Right ventricle myocardium inferior (tissue), 1 donor: ENCODE measurements at regions not wholly inside any gene's neighbourhood (a gene's known extent, or its start where the extent isn't known, plus 50 kb on each side); places are given as distances from the start of the nearest gene placed in this dataset.

Source experiments
- ATAC-seq: fragments of 200-7000 bp; cut with Tn5 transposase; one replicate; pipeline ENCODE4 v1.9.1; 2020; ENCODE audit warnings: mild to moderate bottlenecking, moderate library complexity
- DNase-seq: peaks from one replicate; pipeline ENCODE4 v3.0.0; 2021; ENCODE audit errors: missing footprints
- intact Hi-C: fragments of 100-400 bp; cut with DNase I; formaldehyde crosslinking; loops from one replicate; pipeline ENCODE4 v1.11.0; 2022
- donor health status: DM: no; HTN: yes; CAD: no; lungs with severe emphysema.

DNA sequence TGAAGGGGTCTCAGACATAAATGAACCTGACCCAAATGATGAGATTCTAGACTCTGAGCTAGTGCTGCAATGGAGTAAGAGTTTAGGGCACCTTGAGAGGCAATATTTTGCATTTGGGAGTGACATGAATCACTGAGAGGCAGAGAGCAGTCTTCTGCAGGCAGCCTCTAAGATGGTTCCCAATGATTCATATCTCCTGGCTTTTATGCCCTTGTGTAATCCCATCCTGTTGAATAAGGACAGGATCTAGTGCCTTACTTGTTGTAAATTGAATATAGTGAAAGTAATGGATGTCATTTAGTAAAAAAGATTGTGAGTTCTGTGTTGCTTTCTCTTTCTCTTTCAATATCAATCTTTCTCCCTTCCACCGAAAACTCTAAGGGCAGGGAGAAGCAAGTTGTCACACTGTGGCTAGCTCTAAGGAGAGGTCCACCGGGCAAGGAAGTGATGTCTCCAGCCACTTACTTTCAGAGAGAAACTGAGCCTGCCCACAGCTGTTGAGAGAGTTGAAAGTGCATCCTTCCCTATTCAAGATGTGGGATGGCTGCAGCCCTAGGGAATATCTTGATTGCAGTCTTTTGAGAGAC, 144.7 kb downstream of the TRIB2 start:
- intact Hi-C loops = no loop called here
- ATAC-seq = no peak
- no peak for DNase-seq

DNA sequence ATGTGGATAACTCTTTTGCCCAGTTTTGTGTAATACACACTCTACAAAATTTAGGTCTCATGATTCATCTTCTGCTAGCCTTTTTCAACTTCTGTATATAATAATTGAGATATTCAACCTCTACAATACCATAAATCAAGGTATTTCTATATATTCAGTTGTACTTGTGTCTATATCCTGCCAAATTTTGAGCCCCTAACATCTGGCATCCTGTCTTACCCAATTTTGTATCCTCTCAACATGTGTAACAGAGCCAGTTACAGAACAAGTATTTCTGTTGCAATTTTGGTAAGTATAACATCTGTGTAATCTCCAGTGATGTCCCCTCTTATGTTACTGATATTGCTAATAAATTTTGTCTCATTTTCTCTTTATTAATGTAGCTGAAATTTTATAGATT, 145.8 kb downstream of the TRIB2 start:
- DNase-seq (no peak), ATAC-seq (no peak)
- intact Hi-C loops = no loop called here

DNA sequence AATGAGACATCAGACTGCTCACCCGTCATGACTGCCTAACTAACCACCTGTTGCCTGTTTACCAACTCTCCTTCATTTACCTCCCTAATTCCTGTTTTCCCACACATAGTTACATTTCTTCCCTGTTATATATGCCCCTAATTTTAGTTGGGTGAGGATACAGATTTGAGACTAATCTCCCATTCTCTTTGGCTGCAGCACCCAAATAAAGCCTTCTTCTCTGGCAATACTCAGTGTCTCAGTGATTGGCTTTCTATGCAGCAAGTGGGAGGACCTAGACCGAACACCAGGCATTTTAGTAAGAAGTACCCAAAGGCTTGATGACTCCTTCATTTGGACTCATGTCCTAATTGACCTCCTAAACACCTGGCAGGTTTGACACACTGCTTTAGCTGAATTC, 147.2 kb downstream of the TRIB2 start:
- no peak for DNase-seq
- no peak for ATAC-seq
- intact Hi-C loops = no loop called here

GRCh38 chr2:12867631-12868287, 151.0 kb downstream of the TRIB2 start:
- intact Hi-C loops = no loop called here
- ATAC-seq (no peak), DNase-seq (no peak)

DNA sequence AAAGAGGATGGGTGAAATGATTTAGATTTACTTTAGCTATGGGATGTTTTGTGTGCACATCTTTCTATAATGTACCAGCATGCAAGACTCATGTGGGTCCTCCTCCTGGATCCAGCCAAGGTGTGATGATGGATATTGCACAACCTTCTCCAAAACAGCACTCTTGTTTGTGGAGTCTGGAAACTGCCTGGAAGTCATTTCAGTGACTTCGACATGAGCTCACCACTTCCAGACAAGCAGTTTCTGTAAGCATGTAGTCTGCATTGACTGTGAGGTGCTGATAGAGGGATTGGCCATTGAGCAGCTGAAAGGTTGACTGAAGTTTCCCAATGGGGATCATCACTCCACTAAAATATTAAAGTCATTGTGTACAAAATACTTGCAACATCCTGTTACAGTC, 154.0 kb downstream of the TRIB2 start:
- intact Hi-C loops = no loop called here
- ATAC-seq (peak; percentile 65), DNase-seq (no peak)

DNA sequence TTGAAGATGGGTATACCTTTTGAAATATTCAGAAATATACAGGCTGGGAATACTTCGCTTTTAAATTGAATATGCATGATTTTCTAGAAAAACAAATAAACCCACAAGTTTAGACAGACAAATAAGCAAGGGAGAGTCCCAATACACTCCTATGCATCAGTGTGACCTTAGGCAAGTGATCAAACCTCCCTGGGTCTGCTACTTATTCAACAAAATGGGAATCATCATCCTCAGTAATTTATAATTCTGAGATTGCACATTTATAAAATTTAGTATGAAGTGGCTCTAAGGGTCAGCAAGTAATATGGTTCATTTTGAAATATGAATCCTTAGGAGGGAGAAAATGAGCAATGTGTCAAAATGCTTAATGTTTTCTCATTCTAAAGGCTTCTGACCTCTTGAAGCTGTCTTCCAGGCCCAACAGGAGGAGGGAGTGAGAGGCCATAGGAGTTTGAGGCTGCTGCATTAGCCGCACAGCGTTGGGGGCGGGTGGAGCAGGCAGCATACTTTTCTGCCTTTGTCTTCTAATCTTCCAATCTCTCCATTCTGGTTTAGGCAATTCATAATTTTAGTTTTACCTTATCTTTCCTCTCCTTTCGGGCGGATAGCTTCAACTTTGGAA, 155.1 kb downstream of the TRIB2 start:
- intact Hi-C loops = no loop called here
- DNase-seq (no peak), ATAC-seq (no peak)

- no peak for DNase-seq
- intact Hi-C loops = no loop called here
- no peak for ATAC-seq
Observed at GRCh38 chr2:12877761-12878160, 161.0 kb downstream of the TRIB2 start.

DNA sequence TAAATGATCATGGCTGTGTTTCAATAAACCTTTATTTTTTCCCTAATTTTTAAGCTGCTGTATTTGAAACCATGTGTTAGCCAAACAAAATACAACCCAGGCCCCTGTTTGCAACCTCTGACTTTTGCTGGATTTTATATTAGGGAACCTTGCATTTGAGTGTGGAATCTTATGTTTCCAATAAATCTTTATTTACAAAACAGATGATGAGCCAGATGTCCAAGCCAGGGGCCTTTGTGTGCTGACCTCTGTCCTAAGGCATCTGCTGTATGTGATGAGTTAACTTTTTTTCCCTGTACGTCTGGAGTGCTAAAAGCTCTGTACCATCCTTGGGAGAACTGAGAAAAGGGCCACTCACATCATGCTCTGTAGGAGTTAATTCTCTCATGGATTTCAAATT, 162.9 kb downstream of the TRIB2 start:
- intact Hi-C loops = loop anchor here (5.0 kb wide), 1 partner anchor 52 kb away; no protein-coding TSS in a partner anchor
- DNase-seq (no peak), ATAC-seq (no peak)

DNA sequence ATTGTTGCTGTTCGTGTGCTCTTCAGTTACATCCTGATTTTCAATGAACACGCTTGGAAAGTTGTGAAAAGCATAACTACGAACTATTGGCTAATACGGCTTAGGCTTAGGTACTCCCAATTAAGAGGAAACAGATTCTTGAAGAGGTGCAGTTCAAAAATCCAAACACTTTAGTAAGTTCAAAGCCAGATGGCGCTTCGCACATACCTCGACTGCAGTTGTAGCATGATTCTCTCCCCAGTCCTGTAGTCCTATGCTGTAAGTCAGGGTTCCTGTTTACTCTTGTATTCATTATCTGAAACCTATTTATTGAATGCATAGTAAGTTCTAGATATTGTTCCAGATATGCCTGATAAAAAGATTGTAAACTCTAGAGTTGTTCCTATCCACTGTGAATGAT, 165.2 kb downstream of the TRIB2 start:
- intact Hi-C loops = loop anchor here (5.0 kb wide), 1 partner anchor 55 kb away; no protein-coding TSS in a partner anchor
- DNase-seq (no peak), ATAC-seq (no peak)

GRCh38 chr2:12882393-12882792, 165.7 kb downstream of the TRIB2 start:
- intact Hi-C loops = loop anchor here (5.0 kb wide), 1 partner anchor 55 kb away; no protein-coding TSS in a partner anchor
- no peak for DNase-seq
- no peak for ATAC-seq

- intact Hi-C loops = loop anchor here (2.0 to 5.0 kb wide), 2 partner anchors 57 to 165 kb away; no protein-coding TSS in a partner anchor
- no peak for ATAC-seq
- no peak for DNase-seq
Observed at GRCh38 chr2:12883906-12884305, 167.2 kb downstream of the TRIB2 start.

- intact Hi-C loops = loop anchor here (2.0 to 5.0 kb wide), 3 partner anchors 48 to 166 kb away; no protein-coding TSS in a partner anchor
- DNase-seq (peak; percentile 69), ATAC-seq (peak; percentile 82)
Observed at GRCh38 chr2:12884713-12885282, 168.1 kb downstream of the TRIB2 start.

GRCh38 chr2:12890066-12890465, 173.3 kb downstream of the TRIB2 start:
- ATAC-seq (no peak), DNase-seq (no peak)
- intact Hi-C loops = no loop called here

DNA sequence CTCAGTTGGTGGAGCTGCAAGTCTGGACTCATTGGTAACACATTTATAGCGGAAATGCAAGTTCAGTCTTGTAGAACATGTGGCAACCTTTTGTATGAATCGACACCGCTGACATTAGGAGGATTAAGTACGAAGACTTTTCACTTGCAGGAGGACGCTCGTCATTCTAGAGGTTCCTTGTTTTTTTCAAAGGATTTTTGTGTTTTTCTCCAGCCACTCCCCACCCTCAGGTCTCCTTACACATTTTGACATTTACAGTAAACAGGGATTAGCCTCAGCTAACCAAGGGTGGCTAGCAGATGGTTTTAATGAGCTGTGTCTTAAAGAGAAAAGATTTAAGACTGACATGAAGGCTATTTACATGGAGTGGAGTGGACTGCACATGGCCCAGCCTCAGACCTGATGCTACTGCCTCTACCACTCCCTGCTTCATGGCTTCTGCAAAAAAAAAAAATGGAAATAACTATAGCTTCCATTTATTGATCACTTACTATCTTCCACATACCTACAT, 173.8 kb downstream of the TRIB2 start:
- DNase-seq = no peak
- ATAC-seq = no peak
- intact Hi-C loops = no loop called here

DNA sequence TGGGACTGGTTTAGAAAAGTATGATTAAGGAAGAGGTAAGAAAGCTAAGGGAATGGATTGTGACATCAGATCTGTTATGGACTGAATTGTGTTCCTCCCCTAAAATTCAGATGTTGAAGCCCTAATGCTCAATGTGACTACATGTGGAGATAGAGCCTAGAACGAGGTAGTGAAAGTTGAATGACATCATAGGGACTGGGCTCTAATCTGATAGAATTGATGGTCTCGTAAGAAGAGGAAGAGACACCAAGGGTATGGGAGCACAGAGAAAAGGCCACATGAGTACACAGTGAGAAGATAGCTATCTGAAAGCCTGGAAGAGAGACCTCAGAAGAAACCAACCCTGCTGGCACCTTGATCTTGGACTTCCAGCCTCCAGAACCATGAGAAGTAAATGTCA, 178.3 kb downstream of the TRIB2 start:
- no peak for ATAC-seq
- intact Hi-C loops = no loop called here
- no peak for DNase-seq

DNA sequence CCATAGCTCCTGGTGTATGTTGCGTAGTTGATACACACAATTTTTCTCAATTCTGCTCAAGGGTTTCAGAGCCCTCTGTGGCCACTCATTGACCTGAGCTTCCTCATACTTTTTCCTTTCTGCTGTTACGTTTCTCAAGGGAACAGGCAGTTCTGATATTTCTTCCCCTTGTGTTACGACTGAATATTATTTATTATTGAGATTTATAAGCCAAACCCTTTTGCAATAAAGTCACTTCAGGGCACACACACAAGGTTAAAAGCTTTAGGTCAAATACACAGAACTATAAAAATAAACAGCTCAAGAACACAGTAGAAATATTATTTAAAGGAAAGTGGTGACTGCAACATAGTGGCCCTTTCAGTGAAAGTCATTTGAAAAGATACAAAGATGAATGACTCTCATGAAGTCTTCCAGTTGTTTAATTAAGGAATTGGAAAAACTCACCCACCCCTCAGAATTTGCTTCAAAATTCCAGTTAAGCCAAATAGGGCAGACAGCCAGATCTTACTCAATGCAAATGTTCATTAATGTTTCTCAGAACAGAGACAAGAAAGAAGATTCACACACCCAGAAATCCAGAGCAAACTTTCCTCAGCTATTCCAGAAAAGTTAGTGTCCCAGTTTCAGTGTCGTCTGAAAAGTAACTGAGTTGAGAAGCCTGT, 179.7 kb downstream of the TRIB2 start:
- DNase-seq (no peak), ATAC-seq (no peak)
- intact Hi-C loops = no loop called here

- ATAC-seq (no peak), DNase-seq (no peak)
- intact Hi-C loops = no loop called here
Observed at GRCh38 chr2:12897181-12897580, 180.4 kb downstream of the TRIB2 start.

DNA sequence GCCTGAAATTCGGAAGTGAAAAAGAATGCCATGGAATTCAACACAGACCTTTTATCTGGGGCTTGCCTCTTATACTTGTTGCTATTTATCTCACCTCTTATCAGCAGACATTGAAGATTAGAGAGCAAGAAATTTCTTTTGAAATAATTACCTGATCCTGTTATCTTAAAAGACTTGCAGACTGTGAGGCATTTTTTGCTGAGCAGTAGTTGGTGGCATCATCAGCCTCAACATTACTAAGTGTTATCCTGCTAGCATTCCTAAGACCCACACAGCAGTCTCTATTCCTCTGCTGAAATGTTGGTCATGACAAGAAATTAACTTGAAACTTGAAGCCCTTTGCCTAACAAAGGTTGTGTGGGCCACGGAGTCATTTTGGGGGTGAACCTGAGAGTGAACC, 186.5 kb downstream of the TRIB2 start:
- ATAC-seq = no peak
- intact Hi-C loops = no loop called here
- no peak for DNase-seq

- no peak for DNase-seq
- intact Hi-C loops = no loop called here
- no peak for ATAC-seq
Observed at GRCh38 chr2:12910431-12910830, 193.7 kb downstream of the TRIB2 start.
